ENCODE measurements at regions not wholly inside any gene's neighbourhood (a gene's known extent, or its start where the extent isn't known, plus 50 kb on each side); places are given as distances from the start of the nearest gene placed in this dataset.

GRCh38 chr6:74054190-74054589 lies 358.2 kb downstream of the CD109 start:
- H2AFZ ChIP-seq (ENCODE audit: low read length) = no peak overlapping the region
- H3K79me2 ChIP-seq (ENCODE audit: low read length) = no peaks in the 10 kb centered on the region
- H3K9me2 ChIP-seq (replicated peaks; ENCODE audit: insufficient read depth, low read length) = no peaks in the 10 kb centered on the region
- no peak overlapping the region for H3K4me3 ChIP-seq (ENCODE audit: low read length)
- H3K9ac ChIP-seq (ENCODE audit: low read length) = no peak overlapping the region
- no peak overlapping the region for H3K27ac ChIP-seq (ENCODE audit: low read length)
- H3K36me3 ChIP-seq (ENCODE audit: insufficient read depth, low read length) = no peaks in the 10 kb centered on the region
- no peak overlapping the region for H3K4me2 ChIP-seq (ENCODE audit: low read depth, low read length, poor library complexity, severe bottlenecking)
- no peaks in the 10 kb centered on the region for H3K4me1 ChIP-seq (ENCODE audit: low read length)
- no peaks in the 10 kb centered on the region for H4K20me1 ChIP-seq (ENCODE audit: insufficient read depth, low read depth, low read length)
- H3K27me3 ChIP-seq (ENCODE audit: low read length) = no peaks in the 10 kb centered on the region
- DNase-seq = no peak
- H3K9me3 ChIP-seq (ENCODE audit: low read length) = no peaks in the 10 kb centered on the region

- Histone ChIP-seq H3K4me1 (ENCODE audit: low read length) (no peaks in the 10 kb centered on the region), H3K4me3 (ENCODE audit: low read length) (no peak overlapping the region), H3K9me3 (ENCODE audit: low read length) (no peaks in the 10 kb centered on the region), H3K4me2 (ENCODE audit: low read depth, low read length, poor library complexity, severe bottlenecking) (no peak overlapping the region), H3K9me2 (replicated peaks; ENCODE audit: insufficient read depth, low read length) (no peaks in the 10 kb centered on the region), H2AFZ (ENCODE audit: low read length) (no peak overlapping the region), H4K20me1 (ENCODE audit: insufficient read depth, low read depth, low read length) (no peaks in the 10 kb centered on the region), H3K9ac (ENCODE audit: low read length) (no peak overlapping the region), H3K27me3 (ENCODE audit: low read length) (no peaks in the 10 kb centered on the region), H3K36me3 (ENCODE audit: insufficient read depth, low read length) (no peaks in the 10 kb centered on the region), H3K79me2 (ENCODE audit: low read length) (no peaks in the 10 kb centered on the region), H3K27ac (ENCODE audit: low read length) (no peak overlapping the region)
- no peak for DNase-seq
Observed at GRCh38 chr6:74050921-74051320, 354.9 kb downstream of the CD109 start.

- Histone ChIP-seq H3K27me3 (ENCODE audit: low read length) (no peaks in the 10 kb centered on the region), H3K4me2 (ENCODE audit: low read depth, low read length, poor library complexity, severe bottlenecking) (no peak overlapping the region), H3K9me2 (replicated peaks; ENCODE audit: insufficient read depth, low read length) (no peaks in the 10 kb centered on the region), H3K36me3 (ENCODE audit: insufficient read depth, low read length) (no peaks in the 10 kb centered on the region), H2AFZ (ENCODE audit: low read length) (no peak overlapping the region), H3K4me3 (ENCODE audit: low read length) (no peak overlapping the region), H3K9me3 (ENCODE audit: low read length) (no peaks in the 10 kb centered on the region), H3K4me1 (ENCODE audit: low read length) (no peaks in the 10 kb centered on the region), H3K27ac (ENCODE audit: low read length) (no peak overlapping the region), H3K9ac (ENCODE audit: low read length) (no peak overlapping the region), H3K79me2 (ENCODE audit: low read length) (no peaks in the 10 kb centered on the region), H4K20me1 (ENCODE audit: insufficient read depth, low read depth, low read length) (no peaks in the 10 kb centered on the region)
- DNase-seq = no peak
Observed at GRCh38 chr6:74048387-74048786, 352.4 kb downstream of the CD109 start.

- no peak overlapping the region for H3K4me2 ChIP-seq (ENCODE audit: low read depth, low read length, poor library complexity, severe bottlenecking)
- no peaks in the 10 kb centered on the region for H3K9me3 ChIP-seq (ENCODE audit: low read length)
- H3K4me1 ChIP-seq (ENCODE audit: low read length) = no peaks in the 10 kb centered on the region
- DNase-seq = no peak
- no peak overlapping the region for H3K9ac ChIP-seq (ENCODE audit: low read length)
- H3K36me3 ChIP-seq (ENCODE audit: insufficient read depth, low read length) = no peaks in the 10 kb centered on the region
- H3K27ac ChIP-seq (ENCODE audit: low read length) = no peak overlapping the region
- no peaks in the 10 kb centered on the region for H3K79me2 ChIP-seq (ENCODE audit: low read length)
- H4K20me1 ChIP-seq (ENCODE audit: insufficient read depth, low read depth, low read length) = no peaks in the 10 kb centered on the region
- no peaks in the 10 kb centered on the region for H3K27me3 ChIP-seq (ENCODE audit: low read length)
- no peak overlapping the region for H2AFZ ChIP-seq (ENCODE audit: low read length)
- H3K4me3 ChIP-seq (ENCODE audit: low read length) = no peak overlapping the region
- no peaks in the 10 kb centered on the region for H3K9me2 ChIP-seq (replicated peaks; ENCODE audit: insufficient read depth, low read length)
Observed at GRCh38 chr6:74044417-74045096, 348.6 kb downstream of the CD109 start.

GRCh38 chr6:74041420-74041819 lies 345.4 kb downstream of the CD109 start:
- Histone ChIP-seq H3K27me3 (ENCODE audit: low read length) (no peaks in the 10 kb centered on the region), H4K20me1 (ENCODE audit: insufficient read depth, low read depth, low read length) (no peaks in the 10 kb centered on the region), H2AFZ (ENCODE audit: low read length) (no peak overlapping the region), H3K79me2 (ENCODE audit: low read length) (no peaks in the 10 kb centered on the region), H3K4me1 (ENCODE audit: low read length) (no peaks in the 10 kb centered on the region), H3K9me2 (replicated peaks; ENCODE audit: insufficient read depth, low read length) (no peaks in the 10 kb centered on the region), H3K4me3 (ENCODE audit: low read length) (no peak overlapping the region), H3K27ac (ENCODE audit: low read length) (no peak overlapping the region), H3K9me3 (ENCODE audit: low read length) (no peaks in the 10 kb centered on the region), H3K36me3 (ENCODE audit: insufficient read depth, low read length) (no peaks in the 10 kb centered on the region), H3K9ac (ENCODE audit: low read length) (no peak overlapping the region), H3K4me2 (ENCODE audit: low read depth, low read length, poor library complexity, severe bottlenecking) (no peak overlapping the region)
- DNase-seq = no peak

- Histone ChIP-seq H3K4me2 (ENCODE audit: low read depth, low read length, poor library complexity, severe bottlenecking) (no peak overlapping the region), H3K9ac (ENCODE audit: low read length) (no peak overlapping the region), H3K9me2 (replicated peaks; ENCODE audit: insufficient read depth, low read length) (no peaks in the 10 kb centered on the region), H4K20me1 (ENCODE audit: insufficient read depth, low read depth, low read length) (no peaks in the 10 kb centered on the region), H3K4me3 (ENCODE audit: low read length) (no peak overlapping the region), H3K9me3 (ENCODE audit: low read length) (no peaks in the 10 kb centered on the region), H3K27ac (ENCODE audit: low read length) (no peak overlapping the region), H3K27me3 (ENCODE audit: low read length) (no peaks in the 10 kb centered on the region), H3K4me1 (ENCODE audit: low read length) (no peaks in the 10 kb centered on the region), H3K79me2 (ENCODE audit: low read length) (no peaks in the 10 kb centered on the region), H3K36me3 (ENCODE audit: insufficient read depth, low read length) (no peaks in the 10 kb centered on the region), H2AFZ (ENCODE audit: low read length) (no peak overlapping the region)
- no peak for DNase-seq
Observed at GRCh38 chr6:74018825-74019224, 322.8 kb downstream of the CD109 start.

- no peak for DNase-seq
- no peak overlapping the region for H3K4me2 ChIP-seq (ENCODE audit: low read depth, low read length, poor library complexity, severe bottlenecking)
- H3K27me3 ChIP-seq (ENCODE audit: low read length) = no peaks in the 10 kb centered on the region
- no peak overlapping the region for H3K4me3 ChIP-seq (ENCODE audit: low read length)
- no peaks in the 10 kb centered on the region for H3K9me2 ChIP-seq (replicated peaks; ENCODE audit: insufficient read depth, low read length)
- no peak overlapping the region for H2AFZ ChIP-seq (ENCODE audit: low read length)
- H3K36me3 ChIP-seq (ENCODE audit: insufficient read depth, low read length) = no peaks in the 10 kb centered on the region
- no peaks in the 10 kb centered on the region for H3K4me1 ChIP-seq (ENCODE audit: low read length)
- no peaks in the 10 kb centered on the region for H4K20me1 ChIP-seq (ENCODE audit: insufficient read depth, low read depth, low read length)
- no peak overlapping the region for H3K9ac ChIP-seq (ENCODE audit: low read length)
- no peak overlapping the region for H3K27ac ChIP-seq (ENCODE audit: low read length)
- no peaks in the 10 kb centered on the region for H3K79me2 ChIP-seq (ENCODE audit: low read length)
- H3K9me3 ChIP-seq (ENCODE audit: low read length) = no peaks in the 10 kb centered on the region
Observed at GRCh38 chr6:74015427-74015826, 319.4 kb downstream of the CD109 start.

GRCh38 chr6:74000666-74001490 lies 304.9 kb downstream of the CD109 start:
- Histone ChIP-seq H3K79me2 (ENCODE audit: low read length) (no peaks in the 10 kb centered on the region), H3K4me1 (ENCODE audit: low read length) (no peaks in the 10 kb centered on the region), H3K9ac (ENCODE audit: low read length) (no peak overlapping the region), H3K27ac (ENCODE audit: low read length) (no peak overlapping the region), H3K27me3 (ENCODE audit: low read length) (no peaks in the 10 kb centered on the region), H3K4me2 (ENCODE audit: low read depth, low read length, poor library complexity, severe bottlenecking) (no peak overlapping the region), H3K9me3 (ENCODE audit: low read length) (no peaks in the 10 kb centered on the region), H4K20me1 (ENCODE audit: insufficient read depth, low read depth, low read length) (no peaks in the 10 kb centered on the region), H3K9me2 (replicated peaks; ENCODE audit: insufficient read depth, low read length) (no peaks in the 10 kb centered on the region), H3K4me3 (ENCODE audit: low read length) (no peak overlapping the region), H2AFZ (ENCODE audit: low read length) (no peak overlapping the region), H3K36me3 (ENCODE audit: insufficient read depth, low read length) (no peaks in the 10 kb centered on the region)
- no peak for DNase-seq

Measured in Karpas-422 (cell line).